ENCODE measurements at regions not wholly inside any gene's neighbourhood (a gene's known extent, or its start where the extent isn't known, plus 50 kb on each side); places are given as distances from the start of the nearest gene placed in this dataset.

GRCh38 chr2:234606896-234607295 lies 110.0 kb upstream of the ARL4C start:
- DNase-seq (ENCODE audit: low read depth in 1 of 2, low spot score in 1 of 2): no peak

GRCh38 chr2:234603619-234604018 lies 106.7 kb upstream of the ARL4C start:
- DNase-seq (ENCODE audit: low read depth in 1 of 2, low spot score in 1 of 2): no peak

- no peak for DNase-seq (ENCODE audit: low read depth in 1 of 2, low spot score in 1 of 2)
These were observed 104.3 kb upstream of the ARL4C start for GRCh38 chr2:234601213-234601612.

GRCh38 chr2:234597576-234597861 lies 100.6 kb upstream of the ARL4C start:
- DNase-seq (ENCODE audit: low read depth in 1 of 2, low spot score in 1 of 2): no peak

GRCh38 chr2:234596696-234597575 lies 100.1 kb upstream of the ARL4C start:
- DNase-seq (ENCODE audit: low read depth in 1 of 2, low spot score in 1 of 2): no peak

GRCh38 chr2:234595829-234596228 lies 98.9 kb upstream of the ARL4C start:
- DNase-seq (ENCODE audit: low read depth in 1 of 2, low spot score in 1 of 2): no peak

GRCh38 chr2:234594715-234595114 lies 97.8 kb upstream of the ARL4C start:
- DNase-seq (ENCODE audit: low read depth in 1 of 2, low spot score in 1 of 2): no peak

GRCh38 chr2:234593636-234594035 lies 96.8 kb upstream of the ARL4C start:
- DNase-seq (ENCODE audit: low read depth in 1 of 2, low spot score in 1 of 2): no peak

- DNase-seq (ENCODE audit: low read depth in 1 of 2, low spot score in 1 of 2): no peak
These were observed 95.7 kb upstream of the ARL4C start for GRCh38 chr2:234592541-234592940.

- DNase-seq (ENCODE audit: low read depth in 1 of 2, low spot score in 1 of 2): no peak
These were observed 93.2 kb upstream of the ARL4C start for GRCh38 chr2:234590076-234590475.

- no peak for DNase-seq (ENCODE audit: low read depth in 1 of 2, low spot score in 1 of 2)
These were observed 91.2 kb upstream of the ARL4C start for GRCh38 chr2:234588054-234588430.

GRCh38 chr2:234587341-234588053 lies 90.6 kb upstream of the ARL4C start:
- no peak for DNase-seq (ENCODE audit: low read depth in 1 of 2, low spot score in 1 of 2)

GRCh38 chr2:234583331-234583730 lies 86.5 kb upstream of the ARL4C start:
- no peak for DNase-seq (ENCODE audit: low read depth in 1 of 2, low spot score in 1 of 2)

GRCh38 chr2:234580686-234581085 lies 83.8 kb upstream of the ARL4C start:
- DNase-seq (ENCODE audit: low read depth in 1 of 2, low spot score in 1 of 2): no peak

GRCh38 chr2:234579231-234579962 lies 82.5 kb upstream of the ARL4C start:
- DNase-seq (ENCODE audit: low read depth in 1 of 2, low spot score in 1 of 2): no peak

GRCh38 chr2:234578389-234578788 lies 81.5 kb upstream of the ARL4C start:
- DNase-seq (ENCODE audit: low read depth in 1 of 2, low spot score in 1 of 2): no peak

GRCh38 chr2:234577191-234577590 lies 80.3 kb upstream of the ARL4C start:
- DNase-seq (ENCODE audit: low read depth in 1 of 2, low spot score in 1 of 2): no peak

GRCh38 chr2:234571620-234572407 lies 74.9 kb upstream of the ARL4C start:
- DNase-seq (ENCODE audit: low read depth in 1 of 2, low spot score in 1 of 2): no peak

- no peak for DNase-seq (ENCODE audit: low read depth in 1 of 2, low spot score in 1 of 2)
These were observed 73.6 kb upstream of the ARL4C start for GRCh38 chr2:234570476-234570875.

- DNase-seq (ENCODE audit: low read depth in 1 of 2, low spot score in 1 of 2): no peak
These were observed 73.0 kb upstream of the ARL4C start for GRCh38 chr2:234569776-234570430.

- no peak for DNase-seq (ENCODE audit: low read depth in 1 of 2, low spot score in 1 of 2)
These were observed 69.7 kb upstream of the ARL4C start for GRCh38 chr2:234566622-234567021.

Measured in stimulated activated CD4-positive, alpha-beta T cell treated with anti-CD3 and anti-CD28 coated beads, Interleukin-15, amount 100 ng/mL, for 1 hour (primary cell).